OCI-LY3 (cell line): ENCODE measurements at regions not wholly inside any gene's neighbourhood (a gene's known extent, or its start where the extent isn't known, plus 50 kb on each side); places are given as distances from the start of the nearest gene placed in this dataset.

Source experiments
- H2AFZ ChIP-seq: fragments of 200-600, 300-600 bp; shearing (Covaris generic); 2 replicates; pipeline ENCODE4 v1.6.0; 2014; ENCODE audit warnings: antibody characterized with exemption, low read depth, low read length
- H3K27ac ChIP-seq: fragments of 200-600, 300-600 bp; sonication (generic); 2 replicates; pipeline ENCODE4 v1.5.1; 2014; ENCODE audit warnings: mild to moderate bottlenecking, low read length, moderate library complexity, mixed read lengths
- H3K27me3 ChIP-seq: fragments of 200-600, 300-600 bp; sonication (generic); 2 replicates; pipeline ENCODE4 v1.6.1; 2014; ENCODE audit warnings: low read depth, low read length, mixed read lengths
- H3K36me3 ChIP-seq: fragments of 200-600, 300-600 bp; sonication (generic); replicated peaks from 2 replicates; pipeline ENCODE3; 2014; ENCODE audit warnings: low read depth, low read length, mixed read lengths
- H3K4me1 ChIP-seq: fragments of 300-600, 200-600 bp; sonication (generic); 2 replicates; pipeline ENCODE4 v1.6.1; 2014; ENCODE audit warnings: low read length, mixed read lengths
- H3K4me2 ChIP-seq: fragments of 200-600, 300-600 bp; sonication (generic); 2 replicates; pipeline ENCODE4 v1.6.1; 2014; ENCODE audit warnings: low read length, mixed read lengths
- H3K4me3 ChIP-seq: fragments of 300-600, 200-600 bp; sonication (generic); 2 replicates; pipeline ENCODE4 v1.5.1; 2014; ENCODE audit warnings: antibody characterized with exemption, mild to moderate bottlenecking, low read length, moderate library complexity
- H3K79me2 ChIP-seq: fragments of 300-600, 200-600 bp; shearing (Covaris generic); 2 replicates; pipeline ENCODE4 v1.6.1; 2014; ENCODE audit warnings: mild to moderate bottlenecking, low read length, mixed read lengths
- H3K9ac ChIP-seq: fragments of 300-600, 200-600 bp; shearing (Covaris generic); 2 replicates; pipeline ENCODE4 v1.6.0; 2014; ENCODE audit warnings: mild to moderate bottlenecking, low read length, moderate library complexity
- H3K9me3 ChIP-seq: fragments of 200-600, 300-600 bp; shearing (Covaris generic); 2 replicates; pipeline ENCODE4 v1.6.1; 2014; ENCODE audit warnings: low read length, mixed read lengths; ENCODE audit not compliant: insufficient read depth
- H4K20me1 ChIP-seq: fragments of 200-600, 300-600 bp; sonication (generic); 2 replicates; pipeline ENCODE4 v1.6.1; 2016; ENCODE audit warnings: low read length, mixed read lengths; ENCODE audit not compliant: insufficient read depth
- CTCF ChIP-seq: fragments of 200-600, 300-600 bp; sonication (generic); IDR thresholded peaks from 2 replicates; pipeline ENCODE4 v1.5.1; 2014; ENCODE audit warnings: antibody characterized with exemption, low read length, low read depth
- EZH2phosphoT487 ChIP-seq: fragments of 200-600 bp; shearing (Covaris generic); IDR thresholded peaks from 2 replicates; pipeline ENCODE4 v1.6.1; 2018; ENCODE audit warnings: antibody characterized with exemption, mixed run types, low read depth

GRCh38 chr9:85182383-85182782 lies 512.9 kb downstream of the NTRK2 start:
- H3K4me2 ChIP-seq: no peak overlapping the region
- H3K27ac ChIP-seq: no peak overlapping the region
- no peak overlapping the region for H3K4me3 ChIP-seq
- no peaks in the 10 kb centered on the region for H4K20me1 ChIP-seq
- H3K79me2 ChIP-seq: no peaks in the 10 kb centered on the region
- H3K27me3 ChIP-seq: 0 out of 2 replicates have a peak, but pooled peaks cover 3% of the 10 kb centered on the region
- no peaks in the 10 kb centered on the region for H3K36me3 ChIP-seq
- no peak overlapping the region for H3K9ac ChIP-seq
- H3K9me3 ChIP-seq: no peaks in the 10 kb centered on the region
- no peaks in the 10 kb centered on the region for H3K4me1 ChIP-seq
- TF ChIP-seq EZH2phosphoT487: no peak
- no peak overlapping the region for H2AFZ ChIP-seq

GRCh38 chr9:85178474-85178873 lies 508.9 kb downstream of the NTRK2 start:
- Histone ChIP-seq H3K4me3 (no peak overlapping the region), H4K20me1 (no peaks in the 10 kb centered on the region), H3K79me2 (no peaks in the 10 kb centered on the region), H3K27ac (no peak overlapping the region), H3K27me3 (0 out of 2 replicates have a peak, but pooled peaks cover 3% of the 10 kb centered on the region), H3K4me2 (no peak overlapping the region), H2AFZ (no peak overlapping the region), H3K4me1 (no peaks in the 10 kb centered on the region), H3K9ac (no peak overlapping the region), H3K36me3 (no peaks in the 10 kb centered on the region), H3K9me3 (no peaks in the 10 kb centered on the region)
- no peak for TF ChIP-seq EZH2phosphoT487
- TF ChIP-seq CTCF: no peak

GRCh38 chr9:85173967-85174366 lies 504.4 kb downstream of the NTRK2 start:
- Histone ChIP-seq H3K9ac (no peak overlapping the region), H4K20me1 (no peaks in the 10 kb centered on the region), H3K4me3 (no peak overlapping the region), H3K4me1 (no peaks in the 10 kb centered on the region), H3K27me3 (0 out of 2 replicates have a peak, but pooled peaks cover 3% of the 10 kb centered on the region), H3K27ac (no peak overlapping the region), H3K9me3 (no peaks in the 10 kb centered on the region), H3K79me2 (no peaks in the 10 kb centered on the region), H3K4me2 (no peak overlapping the region), H2AFZ (no peak overlapping the region), H3K36me3 (no peaks in the 10 kb centered on the region)
- TF ChIP-seq CTCF (no peak), EZH2phosphoT487 (no peak)

GRCh38 chr9:85172001-85172978 lies 502.8 kb downstream of the NTRK2 start:
- Histone ChIP-seq H3K27ac (no peak overlapping the region), H2AFZ (no peak overlapping the region), H3K9me3 (no peaks in the 10 kb centered on the region), H3K9ac (no peak overlapping the region), H3K27me3 (no peaks in the 10 kb centered on the region), H3K4me3 (no peak overlapping the region), H3K79me2 (no peaks in the 10 kb centered on the region), H4K20me1 (no peaks in the 10 kb centered on the region), H3K36me3 (no peaks in the 10 kb centered on the region), H3K4me1 (no peaks in the 10 kb centered on the region), H3K4me2 (no peak overlapping the region)
- no peak for TF ChIP-seq CTCF
- no peak for TF ChIP-seq EZH2phosphoT487
